ENCODE measurements at regions not wholly inside any gene's neighbourhood (a gene's known extent, or its start where the extent isn't known, plus 50 kb on each side); places are given as distances from the start of the nearest gene placed in this dataset.

DNA sequence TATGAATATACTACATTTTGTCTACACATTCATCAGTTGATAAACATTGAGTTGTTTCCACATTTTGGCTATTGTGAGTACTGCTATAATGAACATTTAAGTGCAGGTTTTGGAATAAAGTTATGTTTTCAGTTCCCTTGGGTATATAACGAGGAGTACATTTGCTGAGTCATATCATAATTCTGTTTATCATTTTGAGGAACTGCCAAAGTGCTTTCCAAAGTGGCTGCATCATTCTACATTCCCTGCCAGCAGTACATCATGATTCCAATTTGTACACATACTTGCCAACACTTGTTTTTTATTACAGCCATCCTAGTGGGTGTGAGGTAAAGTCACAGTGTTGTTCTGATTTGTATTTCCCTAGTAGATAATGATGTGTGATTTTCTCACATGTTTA lies 1458.6 kb upstream of the TENM4 start:
- ChIA-PET CTCF (ENCODE audit: unreplicated experiment) (no interaction called here), POLR2A (no interaction called here)
- H3K9me2 ChIP-seq (ENCODE audit: insufficient read depth, low read length) = no peaks in the 10 kb centered on the region
- H3K79me2 ChIP-seq (ENCODE audit: insufficient read depth, low read depth, low read length) = no peaks in the 10 kb centered on the region
- H3K9me3 ChIP-seq (ENCODE audit: low read length) = no peaks in the 10 kb centered on the region
- no TSS peak for BruUV-seq (replicated peaks)
- no peak overlapping the region for H3K4me2 ChIP-seq (ENCODE audit: low read length)
- TF ChIP-seq, protein P1, sequence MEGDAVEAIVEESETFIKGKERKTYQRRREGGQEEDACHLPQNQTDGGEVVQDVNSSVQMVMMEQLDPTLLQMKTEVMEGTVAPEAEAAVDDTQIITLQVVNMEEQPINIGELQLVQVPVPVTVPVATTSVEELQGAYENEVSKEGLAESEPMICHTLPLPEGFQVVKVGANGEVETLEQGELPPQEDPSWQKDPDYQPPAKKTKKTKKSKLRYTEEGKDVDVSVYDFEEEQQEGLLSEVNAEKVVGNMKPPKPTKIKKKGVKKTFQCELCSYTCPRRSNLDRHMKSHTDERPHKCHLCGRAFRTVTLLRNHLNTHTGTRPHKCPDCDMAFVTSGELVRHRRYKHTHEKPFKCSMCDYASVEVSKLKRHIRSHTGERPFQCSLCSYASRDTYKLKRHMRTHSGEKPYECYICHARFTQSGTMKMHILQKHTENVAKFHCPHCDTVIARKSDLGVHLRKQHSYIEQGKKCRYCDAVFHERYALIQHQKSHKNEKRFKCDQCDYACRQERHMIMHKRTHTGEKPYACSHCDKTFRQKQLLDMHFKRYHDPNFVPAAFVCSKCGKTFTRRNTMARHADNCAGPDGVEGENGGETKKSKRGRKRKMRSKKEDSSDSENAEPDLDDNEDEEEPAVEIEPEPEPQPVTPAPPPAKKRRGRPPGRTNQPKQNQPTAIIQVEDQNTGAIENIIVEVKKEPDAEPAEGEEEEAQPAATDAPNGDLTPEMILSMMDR (conservative IDR thresholded peaks at IDR 0.05; ENCODE audit: low read length) = no peak
- no peak for TF ChIP-seq EZH2phosphoT487 (IDR thresholded peaks at IDR 0.05; ENCODE audit: borderline replicate concordance, low read depth, low read length)
- H3K4me3 ChIP-seq (ENCODE audit: low read depth, low read length, poor library complexity, severe bottlenecking) = no peak overlapping the region
- no peaks in the 10 kb centered on the region for H3K4me1 ChIP-seq (ENCODE audit: insufficient read depth, low read length, poor library complexity, severe bottlenecking)
- no peak overlapping the region for H3K27ac ChIP-seq (ENCODE audit: low read depth, low read length, poor library complexity, severe bottlenecking)
- no peak overlapping the region for H2AFZ ChIP-seq (ENCODE audit: low read length)
- H3K36me3 ChIP-seq (ENCODE audit: insufficient read depth, low read length) = no peaks in the 10 kb centered on the region
- intact Hi-C loops (cut with micrococcal nuclease; ENCODE audit: unreplicated experiment) = no loop called here
- no peak for DNase-seq (ENCODE audit: low spot score)
- no peaks in the 10 kb centered on the region for H4K20me1 ChIP-seq (ENCODE audit: insufficient read depth, low read length)

DNA sequence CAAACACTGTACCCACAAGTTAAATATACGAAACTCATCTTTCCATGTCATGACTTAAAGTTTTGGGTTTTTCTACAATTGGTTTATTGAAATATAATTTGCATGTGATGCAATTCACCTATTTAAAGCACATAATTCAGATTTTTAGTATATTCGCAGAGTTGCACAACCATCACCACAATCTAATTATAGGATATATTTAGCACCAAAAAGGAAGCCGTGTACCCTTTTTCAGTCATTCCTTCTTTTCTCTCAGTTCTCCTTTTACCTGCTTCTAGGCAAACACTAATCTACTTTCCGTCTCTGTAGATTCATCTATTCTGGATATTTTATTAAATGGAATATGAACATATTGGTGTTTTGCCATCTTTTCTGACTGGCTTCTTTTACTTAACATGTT lies 1458.1 kb upstream of the TENM4 start:
- intact Hi-C loops (cut with micrococcal nuclease; ENCODE audit: unreplicated experiment) = no loop called here
- TF ChIP-seq, protein P1 (conservative IDR thresholded peaks at IDR 0.05; ENCODE audit: low read length) = no peak
- TF ChIP-seq EZH2phosphoT487 (IDR thresholded peaks at IDR 0.05; ENCODE audit: borderline replicate concordance, low read depth, low read length) = no peak
- Histone ChIP-seq H3K4me1 (ENCODE audit: insufficient read depth, low read length, poor library complexity, severe bottlenecking) (no peaks in the 10 kb centered on the region), H3K36me3 (ENCODE audit: insufficient read depth, low read length) (no peaks in the 10 kb centered on the region), H3K4me2 (ENCODE audit: low read length) (no peak overlapping the region), H3K27ac (ENCODE audit: low read depth, low read length, poor library complexity, severe bottlenecking) (no peak overlapping the region), H4K20me1 (ENCODE audit: insufficient read depth, low read length) (no peaks in the 10 kb centered on the region), H3K79me2 (ENCODE audit: insufficient read depth, low read depth, low read length) (no peaks in the 10 kb centered on the region), H3K9me2 (ENCODE audit: insufficient read depth, low read length) (no peaks in the 10 kb centered on the region), H3K9me3 (ENCODE audit: low read length) (no peaks in the 10 kb centered on the region), H3K4me3 (ENCODE audit: low read depth, low read length, poor library complexity, severe bottlenecking) (no peak overlapping the region), H2AFZ (ENCODE audit: low read length) (no peak overlapping the region)
- ChIA-PET CTCF (ENCODE audit: unreplicated experiment) (no interaction called here), POLR2A (no interaction called here)
- no peak for DNase-seq (ENCODE audit: low spot score)
- BruUV-seq (replicated peaks) = no TSS peak

DNA sequence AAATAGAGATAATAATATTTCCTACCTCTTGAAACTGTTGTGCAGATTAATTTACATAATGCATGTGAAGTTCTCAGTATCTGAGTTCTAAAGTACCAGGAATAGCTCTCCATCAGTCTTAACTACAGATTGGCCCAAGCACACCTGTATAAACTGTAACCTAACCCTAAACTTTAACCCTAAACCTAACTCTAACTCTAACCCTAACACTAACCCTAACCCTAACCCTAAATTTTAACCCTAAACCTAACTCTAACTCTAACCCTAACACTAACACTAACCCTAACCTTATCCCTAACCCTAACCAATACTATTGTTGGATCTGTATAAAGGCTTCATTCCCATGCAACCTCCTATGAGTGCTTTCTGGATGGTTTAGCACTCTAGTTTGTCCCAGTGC lies 1445.9 kb upstream of the TENM4 start:
- no peak overlapping the region for H2AFZ ChIP-seq (ENCODE audit: low read length)
- intact Hi-C loops (cut with micrococcal nuclease; ENCODE audit: unreplicated experiment) = no loop called here
- no peak for DNase-seq (ENCODE audit: low spot score)
- H3K9me2 ChIP-seq (ENCODE audit: insufficient read depth, low read length) = no peaks in the 10 kb centered on the region
- ChIA-PET POLR2A (interaction anchor here (0.5 kb wide), 1 partner anchor 130 kb away, joined by 4 read pairs; no protein-coding TSS in a partner anchor), CTCF (ENCODE audit: unreplicated experiment) (no interaction called here)
- no TSS peak for BruUV-seq (replicated peaks)
- no peak overlapping the region for H3K4me2 ChIP-seq (ENCODE audit: low read length)
- H3K9me3 ChIP-seq (ENCODE audit: low read length) = no peaks in the 10 kb centered on the region
- H3K27ac ChIP-seq (ENCODE audit: low read depth, low read length, poor library complexity, severe bottlenecking) = no peak overlapping the region
- H3K36me3 ChIP-seq (ENCODE audit: insufficient read depth, low read length) = no peaks in the 10 kb centered on the region
- no peaks in the 10 kb centered on the region for H4K20me1 ChIP-seq (ENCODE audit: insufficient read depth, low read length)
- H3K4me1 ChIP-seq (ENCODE audit: insufficient read depth, low read length, poor library complexity, severe bottlenecking) = no peaks in the 10 kb centered on the region
- no peak overlapping the region for H3K4me3 ChIP-seq (ENCODE audit: low read depth, low read length, poor library complexity, severe bottlenecking)
- TF ChIP-seq EZH2phosphoT487 (IDR thresholded peaks at IDR 0.05; ENCODE audit: borderline replicate concordance, low read depth, low read length) = no peak
- TF ChIP-seq, protein P1 (conservative IDR thresholded peaks at IDR 0.05; ENCODE audit: low read length) = no peak
- H3K79me2 ChIP-seq (ENCODE audit: insufficient read depth, low read depth, low read length) = no peaks in the 10 kb centered on the region
